Esophagus squamous epithelium (tissue), 5 donors: ENCODE measurements at regions not wholly inside any gene's neighbourhood (a gene's known extent, or its start where the extent isn't known, plus 50 kb on each side); places are given as distances from the start of the nearest gene placed in this dataset.

Experiments used
- DNase-seq: peaks from one replicate; lab custom pipeline; 2025; lab: John Stamatoyannopoulos, UW
- H3K27ac ChIP-seq, 4 donors: fragments of 200-600 bp; sonication (generic); one replicate each; pipeline ENCODE4 v1.5.1; 2016 to 2019; ENCODE audit warnings: mild to moderate bottlenecking in 1 of 4
- H3K27me3 ChIP-seq, 4 donors: fragments of 200-600 bp; sonication (generic); 1 replicate in 3 of 4; 2 replicates in 1 of 4; pipeline versions ENCODE4 v1.5.1 to v1.6.0; 2017 to 2021; ENCODE audit warnings: antibody characterized with exemption in 1 of 4
- H3K36me3 ChIP-seq, 3 donors: fragments of 200-600 bp; sonication (generic); one replicate each; pipeline ENCODE4 v1.5.1; 2016 to 2019
- H3K4me1 ChIP-seq, 3 donors: fragments of 200-600 bp; sonication (generic); one replicate each; pipeline ENCODE4 v1.5.1; 2017 to 2019
- H3K4me3 ChIP-seq, 4 donors: fragments of 200-600 bp; sonication (generic); 1 replicate in 3 of 4; 2 replicates in 1 of 4; pipeline ENCODE4 v1.5.1; 2016 to 2019; ENCODE audit warnings: mild to moderate bottlenecking in 2 of 4, moderate library complexity in 1 of 4
- H3K9me3 ChIP-seq, 3 donors: fragments of 200-600 bp; sonication (generic); one replicate each; pipeline ENCODE4 v1.5.1; 2016 to 2019
- POLR2A ChIP-seq, 4 donors: fragments of 450-650 bp; IDR thresholded peaks; one replicate each; pipeline ENCODE4 v1.6.1; 2017; ENCODE audit warnings: antibody characterized with exemption in 4 of 4, mild to moderate bottlenecking in 4 of 4, moderate library complexity in 3 of 4
- WGBS, 2 donors: methylation state at CpG; one replicate each; pipeline ENCODE4 v1.1.5; 2018; 5-methylcytosine and 5-hydroxymethylcytosine counted together
- intact Hi-C: fragments of 100-400 bp; cut with DNase I; formaldehyde crosslinking; loops from one replicate; pipeline ENCODE4 v1.15.0; 2022
- TF ChIP-seq, protein P1 (sequence below), 6 experiments: fragments of 450-650 bp in 4 of 6; fragments of 200-600 bp in 2 of 6; sonication (generic) in 2 of 6; IDR thresholded peaks; one replicate each; pipeline ENCODE4 v1.5.1; 2016 to 2019; ENCODE audit warnings: antibody characterized with exemption in 6 of 6, mild to moderate bottlenecking in 4 of 6, moderate library complexity in 4 of 6
- donor health status: DM: yes; HTN: yes; CAD: no.

- no peaks in the 10 kb centered on the region for H3K36me3 ChIP-seq
- H3K27me3 ChIP-seq = no peaks in the 10 kb centered on the region
- H3K9me3 ChIP-seq = no peaks in the 10 kb centered on the region
- no peak overlapping the region for H3K4me3 ChIP-seq
- H3K27ac ChIP-seq = no peak overlapping the region
- peaks cover 0 to 12% (median 0%) of the 10 kb centered on the region in 3 donors for H3K4me1 ChIP-seq
- intact Hi-C loops = no loop called here
- TF ChIP-seq POLR2A (IDR thresholded peaks at IDR 0.05) = no peak
- TF ChIP-seq, protein P1, sequence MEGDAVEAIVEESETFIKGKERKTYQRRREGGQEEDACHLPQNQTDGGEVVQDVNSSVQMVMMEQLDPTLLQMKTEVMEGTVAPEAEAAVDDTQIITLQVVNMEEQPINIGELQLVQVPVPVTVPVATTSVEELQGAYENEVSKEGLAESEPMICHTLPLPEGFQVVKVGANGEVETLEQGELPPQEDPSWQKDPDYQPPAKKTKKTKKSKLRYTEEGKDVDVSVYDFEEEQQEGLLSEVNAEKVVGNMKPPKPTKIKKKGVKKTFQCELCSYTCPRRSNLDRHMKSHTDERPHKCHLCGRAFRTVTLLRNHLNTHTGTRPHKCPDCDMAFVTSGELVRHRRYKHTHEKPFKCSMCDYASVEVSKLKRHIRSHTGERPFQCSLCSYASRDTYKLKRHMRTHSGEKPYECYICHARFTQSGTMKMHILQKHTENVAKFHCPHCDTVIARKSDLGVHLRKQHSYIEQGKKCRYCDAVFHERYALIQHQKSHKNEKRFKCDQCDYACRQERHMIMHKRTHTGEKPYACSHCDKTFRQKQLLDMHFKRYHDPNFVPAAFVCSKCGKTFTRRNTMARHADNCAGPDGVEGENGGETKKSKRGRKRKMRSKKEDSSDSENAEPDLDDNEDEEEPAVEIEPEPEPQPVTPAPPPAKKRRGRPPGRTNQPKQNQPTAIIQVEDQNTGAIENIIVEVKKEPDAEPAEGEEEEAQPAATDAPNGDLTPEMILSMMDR (IDR thresholded peaks at IDR 0.05) = no peak
- no peak for DNase-seq
- 73 to 84% methylated on average over 5 to 6 of the region's 10 CpGs for WGBS, 2 donors
Measured at GRCh38 chr18:78297048-78297447, 682.6 kb upstream of the SALL3 start.

GRCh38 chr18:78303519-78304191 is 676.0 kb upstream of the SALL3 start:
- H3K4me3 ChIP-seq = no peak overlapping the region
- TF ChIP-seq, protein P1 (IDR thresholded peaks at IDR 0.05) = no peak
- peaks cover 0 to 5% (median 0%) of the 10 kb centered on the region in 4 donors for H3K27me3 ChIP-seq
- WGBS, 2 donors = 48 to 69% methylated on average over 14 to 15 of the region's 15 CpGs
- H3K27ac ChIP-seq = no peak overlapping the region
- H3K36me3 ChIP-seq = no peaks in the 10 kb centered on the region
- DNase-seq = no peak
- H3K9me3 ChIP-seq = no peaks in the 10 kb centered on the region
- peaks cover 0 to 16% (median 3%) of the 10 kb centered on the region in 3 donors for H3K4me1 ChIP-seq
- intact Hi-C loops = no loop called here

DNA sequence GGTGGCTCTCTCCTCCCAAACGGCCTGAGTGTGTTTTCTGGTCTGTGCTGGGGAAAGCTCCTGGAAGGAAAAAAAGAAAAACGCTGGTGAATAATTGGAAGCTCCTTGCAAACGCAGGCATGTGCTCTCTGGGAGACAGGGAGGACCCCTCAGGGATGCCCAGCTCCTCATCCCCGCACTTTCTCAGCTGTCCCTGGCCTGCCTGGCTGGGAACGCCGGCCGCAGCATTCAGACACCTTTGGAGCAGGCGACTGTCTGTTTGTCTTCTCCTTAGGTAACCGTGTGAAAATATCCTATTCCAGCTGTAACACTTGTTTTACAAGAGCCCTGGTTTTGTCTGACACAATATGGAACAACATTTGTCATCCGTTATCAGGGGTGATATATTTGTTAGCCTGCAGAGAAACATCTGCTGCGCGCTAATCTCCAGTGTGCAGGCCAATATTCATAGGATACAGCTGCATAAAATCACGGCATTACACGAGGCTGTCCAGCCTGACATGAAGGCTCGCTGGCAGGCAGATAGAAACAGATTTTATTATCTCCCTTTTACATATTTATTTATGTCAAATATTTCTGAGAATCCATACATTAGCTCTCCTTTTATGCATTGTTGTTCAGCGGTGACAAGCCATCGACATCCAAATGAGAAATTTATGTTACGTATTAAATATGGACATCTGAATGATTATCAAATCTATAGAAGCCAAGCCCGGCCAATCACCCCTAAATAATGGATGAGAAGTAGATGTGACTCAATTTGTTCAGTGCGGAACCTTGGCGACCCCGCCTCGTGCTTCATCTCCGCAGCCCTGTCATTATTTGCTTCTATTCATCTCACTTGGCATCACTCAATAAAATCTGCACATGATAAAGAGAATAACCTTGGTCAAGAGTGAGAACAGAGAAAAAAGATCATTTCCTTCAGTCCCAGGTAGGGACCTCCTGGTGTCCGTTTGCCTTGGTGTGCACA is 675.1 kb upstream of the SALL3 start:
- no peaks in the 10 kb centered on the region for H3K36me3 ChIP-seq
- DNase-seq = no peak
- H3K4me3 ChIP-seq = no peak overlapping the region
- peaks cover 0 to 16% (median 3%) of the 10 kb centered on the region in 3 donors for H3K4me1 ChIP-seq
- intact Hi-C loops = no loop called here
- H3K27ac ChIP-seq = no peak overlapping the region
- 57 to 75% methylated on average over 24 of the region's 25 CpGs for WGBS, 2 donors
- peaks cover 0 to 5% (median 0%) of the 10 kb centered on the region in 4 donors for H3K27me3 ChIP-seq
- no peaks in the 10 kb centered on the region for H3K9me3 ChIP-seq
- no peak for TF ChIP-seq POLR2A (IDR thresholded peaks at IDR 0.05)
- TF ChIP-seq, protein P1 (IDR thresholded peaks at IDR 0.05) = no peak

- H3K4me1 ChIP-seq = peaks cover 0 to 16% (median 3%) of the 10 kb centered on the region in 3 donors
- no peaks in the 10 kb centered on the region for H3K9me3 ChIP-seq
- H3K36me3 ChIP-seq = no peaks in the 10 kb centered on the region
- intact Hi-C loops = no loop called here
- no peak overlapping the region for H3K27ac ChIP-seq
- DNase-seq = no peak
- WGBS, 2 donors = 35 to 41% methylated on average over 6 of the region's 6 CpGs
- no peak overlapping the region for H3K4me3 ChIP-seq
- H3K27me3 ChIP-seq = peaks cover 0 to 5% (median 0%) of the 10 kb centered on the region in 4 donors
- TF ChIP-seq POLR2A (IDR thresholded peaks at IDR 0.05) = no peak
- TF ChIP-seq, protein P1 (IDR thresholded peaks at IDR 0.05) = peak in 1 of 6 experiments; percentile 17
Measured at GRCh38 chr18:78305789-78306188, 673.8 kb upstream of the SALL3 start.

DNA sequence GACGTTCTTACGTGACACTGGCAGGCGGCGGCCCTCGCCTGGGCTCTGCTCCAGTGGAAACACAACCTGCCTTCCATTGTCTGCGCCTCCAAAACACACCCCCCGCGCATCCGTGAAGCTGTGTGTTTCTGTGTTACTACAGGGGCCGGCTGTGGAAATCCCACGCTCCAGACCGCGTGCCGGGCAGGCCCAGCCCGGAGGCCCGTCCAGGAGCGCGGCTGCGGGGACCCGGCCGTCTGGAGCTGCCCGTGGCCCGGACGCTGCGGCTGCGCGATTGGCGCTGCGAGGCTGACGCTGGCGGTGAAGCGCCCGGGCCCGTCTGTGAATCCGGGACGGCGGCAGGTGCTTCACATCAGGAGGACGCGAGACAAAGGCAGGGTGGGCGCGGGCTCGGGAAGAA is 670.3 kb upstream of the SALL3 start:
- no peaks in the 10 kb centered on the region for H3K9me3 ChIP-seq
- intact Hi-C loops = no loop called here
- H3K4me3 ChIP-seq = no peak overlapping the region
- H3K27me3 ChIP-seq = no peaks in the 10 kb centered on the region
- WGBS, 2 donors = 64 to 80% methylated on average over 4 to 5 of the region's 42 CpGs
- H3K27ac ChIP-seq = no peak overlapping the region
- no peaks in the 10 kb centered on the region for H3K36me3 ChIP-seq
- peaks cover 0 to 13% (median 3%) of the 10 kb centered on the region in 3 donors for H3K4me1 ChIP-seq
- TF ChIP-seq POLR2A (IDR thresholded peaks at IDR 0.05) = no peak
- TF ChIP-seq, protein P1 (IDR thresholded peaks at IDR 0.05) = no peak
- no peak for DNase-seq
